ENCODE measurements at regions not wholly inside any gene's neighbourhood (a gene's known extent, or its start where the extent isn't known, plus 50 kb on each side); places are given as distances from the start of the nearest gene placed in this dataset.

DNA sequence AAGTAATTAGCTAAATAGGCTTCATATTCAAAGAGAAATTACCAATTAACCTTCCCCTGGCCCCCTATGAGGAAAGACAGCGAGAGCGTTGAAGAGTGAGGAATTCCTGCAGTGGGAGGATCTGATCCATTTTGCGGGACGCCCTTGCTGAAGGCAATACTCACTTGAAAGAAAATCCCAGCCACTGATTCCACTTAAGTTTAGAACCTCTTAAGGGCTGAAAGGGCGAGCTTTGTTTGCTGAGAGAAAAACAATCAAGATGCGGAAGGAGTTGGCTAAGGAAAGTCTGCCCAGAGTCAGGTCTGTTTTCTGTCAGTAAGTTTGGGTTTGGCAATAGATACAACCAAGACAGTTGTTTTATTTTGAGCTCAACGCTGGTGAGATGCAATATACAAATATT is 102.8 kb upstream of the GBE1 start:
- no peaks in the 10 kb centered on the region for H3K79me2 ChIP-seq (ENCODE audit: control insufficient read depth, insufficient read depth, low read length)
- dilution Hi-C loops (cut with MboI; ENCODE audit: extremely low pct_ligation_motif_present, low sequenced_read_pairs): no loop called here
- no peak overlapping the region for H3K9ac ChIP-seq (ENCODE audit: control insufficient read depth, extremely low read depth, insufficient read depth, low read length)
- no peaks in the 10 kb centered on the region for H3K36me3 ChIP-seq (ENCODE audit: control insufficient read depth in 2 of 2, extremely low read depth in 1 of 2, insufficient read depth in 2 of 2, low read length in 2 of 2)
- H3K9me1 ChIP-seq (ENCODE audit: control insufficient read depth, extremely low read depth, insufficient read depth, low read length): no peaks in the 10 kb centered on the region
- TF ChIP-seq EZH2 (IDR thresholded peaks at IDR 0.05; ENCODE audit: low read length): no peak
- no peak for TF ChIP-seq CTCF (optimal IDR thresholded peaks at IDR 0.05 in 1 of 3, IDR thresholded peaks at IDR 0.05 in 1 of 3, conservative IDR thresholded peaks at IDR 0.05 in 1 of 3; ENCODE audit: extremely low read depth in 1 of 3, insufficient read depth in 2 of 3, low read length in 3 of 3)
- H3K27ac ChIP-seq (ENCODE audit: control insufficient read depth, insufficient read depth, low read length): no peak overlapping the region
- no peaks in the 10 kb centered on the region for H3K27me3 ChIP-seq (ENCODE audit: control insufficient read depth, extremely low read depth, insufficient read depth, low read length)
- H3K4me2 ChIP-seq (ENCODE audit: control insufficient read depth, extremely low read depth, insufficient read depth, low read depth, low read length): no peak overlapping the region
- DNase-seq (ENCODE audit: low read depth, low spot score) (no peak), FAIRE-seq (no peak)
- no peaks in the 10 kb centered on the region for H3K9me3 ChIP-seq (ENCODE audit: control insufficient read depth, low read depth, low read length)
- H2AFZ ChIP-seq (ENCODE audit: control insufficient read depth, low read length): no peak overlapping the region
- no peaks in the 10 kb centered on the region for H4K20me1 ChIP-seq (ENCODE audit: control insufficient read depth, extremely low read depth, insufficient read depth, low read length)
- no peak overlapping the region for H3K4me3 ChIP-seq (ENCODE audit: control insufficient read depth in 2 of 3, extremely low read depth in 1 of 3, insufficient read depth in 2 of 3, low read depth in 1 of 3, low read length in 3 of 3)
- no peaks in the 10 kb centered on the region for H3K4me1 ChIP-seq (ENCODE audit: control insufficient read depth, extremely low read depth, insufficient read depth, low read length)

- dilution Hi-C loops (cut with MboI; ENCODE audit: extremely low pct_ligation_motif_present, low sequenced_read_pairs): no loop called here
Observed at GRCh38 chr3:81863756-81864155, 102.3 kb upstream of the GBE1 start.

More at GRCh38 chr3:81863756-81864155, 102.3 kb upstream of the GBE1 start:
- Histone ChIP-seq H3K36me3 (ENCODE audit: control insufficient read depth in 2 of 2, extremely low read depth in 1 of 2, insufficient read depth in 2 of 2, low read length in 2 of 2) (no peaks in the 10 kb centered on the region), H3K9ac (ENCODE audit: control insufficient read depth, extremely low read depth, insufficient read depth, low read length) (no peak overlapping the region), H3K9me1 (ENCODE audit: control insufficient read depth, extremely low read depth, insufficient read depth, low read length) (no peaks in the 10 kb centered on the region), H2AFZ (ENCODE audit: control insufficient read depth, low read length) (no peak overlapping the region), H3K4me1 (ENCODE audit: control insufficient read depth, extremely low read depth, insufficient read depth, low read length) (no peaks in the 10 kb centered on the region), H3K4me2 (ENCODE audit: control insufficient read depth, extremely low read depth, insufficient read depth, low read depth, low read length) (no peak overlapping the region), H3K27me3 (ENCODE audit: control insufficient read depth, extremely low read depth, insufficient read depth, low read length) (no peaks in the 10 kb centered on the region), H3K9me3 (ENCODE audit: control insufficient read depth, low read depth, low read length) (no peaks in the 10 kb centered on the region), H3K79me2 (ENCODE audit: control insufficient read depth, insufficient read depth, low read length) (no peaks in the 10 kb centered on the region), H3K4me3 (ENCODE audit: control insufficient read depth in 2 of 3, extremely low read depth in 1 of 3, insufficient read depth in 2 of 3, low read depth in 1 of 3, low read length in 3 of 3) (no peak overlapping the region), H3K27ac (ENCODE audit: control insufficient read depth, insufficient read depth, low read length) (no peak overlapping the region), H4K20me1 (ENCODE audit: control insufficient read depth, extremely low read depth, insufficient read depth, low read length) (no peaks in the 10 kb centered on the region)
- TF ChIP-seq EZH2 (IDR thresholded peaks at IDR 0.05; ENCODE audit: low read length) (no peak), CTCF (optimal IDR thresholded peaks at IDR 0.05 in 1 of 3, IDR thresholded peaks at IDR 0.05 in 1 of 3, conservative IDR thresholded peaks at IDR 0.05 in 1 of 3; ENCODE audit: extremely low read depth in 1 of 3, insufficient read depth in 2 of 3, low read length in 3 of 3) (no peak)
- DNase-seq (ENCODE audit: low read depth, low spot score): no peak
- FAIRE-seq: no peak

Data from keratinocyte (primary cell).